H9 (cell line): ENCODE measurements at regions not wholly inside any gene's neighbourhood (a gene's known extent, or its start where the extent isn't known, plus 50 kb on each side); places are given as distances from the start of the nearest gene placed in this dataset.

Experiments used
- DNase-seq: peaks from one replicate; pipeline ENCODE4 v3.0.0-alpha.2; 2017
- H2AFZ ChIP-seq: one replicate; pipeline ENCODE4 v1.6.1; 2013; ENCODE audit warnings: mild to moderate bottlenecking, low read length, control low read depth, moderate library complexity
- H2AK5ac ChIP-seq: 2 replicates; pipeline ENCODE4 v1.6.1; 2013; ENCODE audit warnings: low read length, control low read depth, mixed read lengths; ENCODE audit not compliant: insufficient read length
- H2BK120ac ChIP-seq: one replicate; pipeline ENCODE4 v1.6.1; 2013; ENCODE audit warnings: low read depth, mild to moderate bottlenecking, low read length, control low read depth, inconsistent platforms; ENCODE audit not compliant: poor library complexity, severe bottlenecking
- H2BK12ac ChIP-seq: 2 replicates; pipeline ENCODE4 v1.6.1; 2013; ENCODE audit warnings: low read length, control low read depth, mixed read lengths, low read depth; ENCODE audit not compliant: insufficient read length
- H2BK15ac ChIP-seq: 2 replicates; pipeline ENCODE4 v1.6.1; 2013; ENCODE audit warnings: low read depth, low read length, control low read depth
- H2BK20ac ChIP-seq: one replicate; pipeline ENCODE4 v1.6.1; 2013; ENCODE audit warnings: low read depth, mild to moderate bottlenecking, low read length, control low read depth, inconsistent platforms; ENCODE audit not compliant: poor library complexity, severe bottlenecking
- H2BK5ac ChIP-seq: 2 replicates; pipeline ENCODE4 v1.6.1; 2013; ENCODE audit warnings: low read length, control low read depth, mixed read lengths; ENCODE audit not compliant: insufficient read length
- H3K14ac ChIP-seq: 2 replicates; pipeline ENCODE4 v1.6.1; 2013; ENCODE audit warnings: low read length, control low read depth; ENCODE audit not compliant: insufficient read depth
- H3K18ac ChIP-seq: 2 replicates; pipeline ENCODE4 v1.6.1; 2013; ENCODE audit warnings: low read depth, mild to moderate bottlenecking, mixed read lengths, low read length, control low read depth; ENCODE audit not compliant: insufficient read length
- H3K23ac ChIP-seq: 2 replicates; pipeline ENCODE4 v1.6.1; 2013; ENCODE audit warnings: low read length, control low read depth, mixed read lengths, low read depth; ENCODE audit not compliant: insufficient read length
- H3K23me2 ChIP-seq: 2 replicates; pipeline ENCODE4 v1.6.1; 2013; ENCODE audit warnings: low read depth, mild to moderate bottlenecking, mixed read lengths, low read length, control low read depth; ENCODE audit not compliant: insufficient read length, poor library complexity, severe bottlenecking
- H3K27ac ChIP-seq: 2 replicates; pipeline ENCODE4 v1.5.1; 2013; ENCODE audit warnings: low read length, control low read depth, mixed read lengths, low read depth; ENCODE audit not compliant: insufficient read length
- H3K27me3 ChIP-seq: 2 replicates; pipeline ENCODE4 v1.6.1; 2013; ENCODE audit warnings: low read length, control low read depth, inconsistent platforms; ENCODE audit not compliant: insufficient read depth
- H3K4ac ChIP-seq: 2 replicates; pipeline ENCODE4 v1.6.1; 2013; ENCODE audit warnings: low read depth, mild to moderate bottlenecking, control low read depth, inconsistent platforms, low read length, moderate library complexity
- H3K4me1 ChIP-seq: 2 replicates; pipeline ENCODE4 v1.6.1; 2013; ENCODE audit warnings: low read length, control low read depth, inconsistent platforms; ENCODE audit not compliant: insufficient read depth
- H3K4me2 ChIP-seq: 2 replicates; pipeline ENCODE4 v1.6.1; 2013; ENCODE audit warnings: low read length, control low read depth, mixed read lengths; ENCODE audit not compliant: insufficient read length, insufficient read depth
- H3K56ac ChIP-seq: 2 replicates; pipeline ENCODE4 v1.6.1; 2013; ENCODE audit warnings: low read depth, mild to moderate bottlenecking, mixed read lengths, low read length, control low read depth; ENCODE audit not compliant: insufficient read length
- H3K79me1 ChIP-seq: 2 replicates; pipeline ENCODE4 v1.6.1; 2013; ENCODE audit warnings: low read depth, mild to moderate bottlenecking, moderate library complexity, low read length, control low read depth, inconsistent platforms; ENCODE audit not compliant: insufficient read depth, poor library complexity, severe bottlenecking
- H3K79me2 ChIP-seq: 2 replicates; pipeline ENCODE4 v1.6.1; 2013; ENCODE audit warnings: low read length, control low read depth, inconsistent platforms; ENCODE audit not compliant: insufficient read depth
- H3K9ac ChIP-seq: 2 replicates; pipeline ENCODE4 v1.6.1; 2013; ENCODE audit warnings: low read length, control low read depth, mixed read lengths; ENCODE audit not compliant: insufficient read length; ENCODE audit errors: extremely low read depth
- H3K9me3 ChIP-seq: one replicate; pipeline ENCODE4 v1.6.1; 2013; ENCODE audit warnings: low read depth, low read length, inconsistent platforms; ENCODE audit not compliant: control insufficient read depth
- H3T11ph ChIP-seq: one replicate; pipeline ENCODE4 v1.6.1; 2013; ENCODE audit warnings: mild to moderate bottlenecking, low read length, control low read depth, inconsistent platforms
- H4K20me1 ChIP-seq: one replicate; pipeline ENCODE4 v1.6.1; 2013; ENCODE audit not compliant: control insufficient read depth, insufficient read length, insufficient read depth
- H4K5ac ChIP-seq: 2 replicates; pipeline ENCODE4 v1.6.1; 2013; ENCODE audit warnings: low read depth, mild to moderate bottlenecking, mixed read lengths, low read length, control low read depth; ENCODE audit not compliant: insufficient read length
- H4K8ac ChIP-seq: replicated peaks from 2 replicates; pipeline ENCODE4 v1.6.1; 2013; ENCODE audit warnings: low read length, control low read depth, mixed read lengths, low read depth; ENCODE audit not compliant: insufficient read length
- H4K91ac ChIP-seq: 2 replicates; pipeline ENCODE4 v1.6.1; 2013; ENCODE audit warnings: low read depth, mild to moderate bottlenecking, moderate library complexity, mixed read lengths, low read length, control low read depth; ENCODE audit not compliant: insufficient read length
- H3K27ac Mint-ChIP-seq, 3 experiments: 2 replicates in 2 of 3; 3 replicates in 1 of 3; pipeline ENCODE4 v1.8.0; 2020 to 2021; ENCODE audit warnings: mixed read lengths in 3 of 3, mild to moderate bottlenecking in 1 of 3, moderate library complexity in 1 of 3
- H3K27me3 Mint-ChIP-seq: 2 replicates; pipeline ENCODE4 v1.8.0; 2021; ENCODE audit warnings: low read depth, mild to moderate bottlenecking, moderate library complexity, mixed read lengths
- H3K36me3 Mint-ChIP-seq, 3 experiments: 2 replicates in 2 of 3; 3 replicates in 1 of 3; pipeline ENCODE4 v1.8.0; 2020 to 2021; ENCODE audit warnings: low read depth in 3 of 3, mixed read lengths in 3 of 3; ENCODE audit not compliant: insufficient read depth in 1 of 3
- H3K4me1 Mint-ChIP-seq, 2 experiments: 2 replicates each; pipeline ENCODE4 v1.8.0; 2020; ENCODE audit warnings: mixed read lengths in 2 of 2
- H3K4me3 Mint-ChIP-seq, 2 experiments: 2 replicates in 1 of 2; 3 replicates in 1 of 2; pipeline ENCODE4 v1.8.0; 2020 to 2021; ENCODE audit warnings: mild to moderate bottlenecking in 2 of 2, mixed read lengths in 2 of 2, moderate library complexity in 1 of 2
- H3K9me3 Mint-ChIP-seq, 2 experiments: 2 replicates in 1 of 2; 3 replicates in 1 of 2; pipeline ENCODE4 v1.8.0; 2020; ENCODE audit warnings: mild to moderate bottlenecking in 2 of 2, mixed read lengths in 2 of 2, moderate library complexity in 1 of 2
- WGBS: extraction: QIAGEN DNeasy Blood & Tissue Kit; methylation state at CpG from one replicate; pipeline ENCODE4 v1.1.7; 2013; ENCODE audit warnings: missing lambda C conversion rate, low lambda C conversion rate, mixed read lengths; ENCODE audit not compliant: insufficient read length; ENCODE audit errors: extremely low coverage; 5-methylcytosine and 5-hydroxymethylcytosine counted together
- TF ChIP-seq, protein P1 (sequence below): fragments of 200-600 bp; sonication (generic); conservative IDR thresholded peaks from 3 replicates; pipeline ENCODE4 v1.8.0; 2021; ENCODE audit warnings: antibody characterized with exemption, mild to moderate bottlenecking

DNA sequence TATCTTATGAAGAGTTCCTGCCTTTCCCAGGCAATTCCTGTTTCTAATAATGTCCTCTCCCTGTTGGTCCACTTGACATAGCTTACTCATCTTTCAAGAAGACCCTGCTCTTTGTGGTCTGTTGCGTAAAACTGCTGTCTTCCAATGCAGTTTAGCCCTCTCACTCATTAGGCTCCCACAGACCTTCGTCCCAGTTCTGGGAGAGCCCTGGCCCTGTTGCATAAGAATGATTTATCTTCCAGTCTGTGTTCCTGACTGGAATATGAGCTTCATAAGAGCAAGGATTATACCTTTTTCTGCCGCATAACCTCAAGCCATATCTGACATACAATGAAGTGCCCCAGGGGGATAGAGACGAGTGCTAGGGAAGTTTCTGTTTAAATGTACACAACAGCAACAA is 365.9 kb upstream of the NOVA1 start:
- H4K20me1 ChIP-seq: no peaks in the 10 kb centered on the region

More for the DNA sequence above, 365.9 kb upstream of the NOVA1 start:
- Histone ChIP-seq H3K27ac (no peak overlapping the region), H3K9me3 (no peaks in the 10 kb centered on the region), H3K79me2 (no peaks in the 10 kb centered on the region), H3K9ac (no peak overlapping the region), H3K4me2 (no peak overlapping the region), H3K4ac (no peak overlapping the region), H3K23ac (no peak overlapping the region), H3K56ac (no peak overlapping the region), H4K5ac (no peak overlapping the region), H2AK5ac (no peak overlapping the region), H3K23me2 (no peaks in the 10 kb centered on the region), H2BK120ac (no peak overlapping the region), H3K27me3 (no peaks in the 10 kb centered on the region), H4K91ac (no peak overlapping the region), H4K8ac (no peak overlapping the region), H3K18ac (no peak overlapping the region), H3K14ac (no peak overlapping the region), H3K4me1 (peaks cover 5% of the 10 kb centered on the region), H3T11ph (no peak overlapping the region), H2BK5ac (no peak overlapping the region), H2BK12ac (no peak overlapping the region), H2AFZ (no peak overlapping the region), H2BK15ac (no peak overlapping the region), H2BK20ac (no peak overlapping the region), H3K79me1 (no peaks in the 10 kb centered on the region)
- TF ChIP-seq, protein P1, sequence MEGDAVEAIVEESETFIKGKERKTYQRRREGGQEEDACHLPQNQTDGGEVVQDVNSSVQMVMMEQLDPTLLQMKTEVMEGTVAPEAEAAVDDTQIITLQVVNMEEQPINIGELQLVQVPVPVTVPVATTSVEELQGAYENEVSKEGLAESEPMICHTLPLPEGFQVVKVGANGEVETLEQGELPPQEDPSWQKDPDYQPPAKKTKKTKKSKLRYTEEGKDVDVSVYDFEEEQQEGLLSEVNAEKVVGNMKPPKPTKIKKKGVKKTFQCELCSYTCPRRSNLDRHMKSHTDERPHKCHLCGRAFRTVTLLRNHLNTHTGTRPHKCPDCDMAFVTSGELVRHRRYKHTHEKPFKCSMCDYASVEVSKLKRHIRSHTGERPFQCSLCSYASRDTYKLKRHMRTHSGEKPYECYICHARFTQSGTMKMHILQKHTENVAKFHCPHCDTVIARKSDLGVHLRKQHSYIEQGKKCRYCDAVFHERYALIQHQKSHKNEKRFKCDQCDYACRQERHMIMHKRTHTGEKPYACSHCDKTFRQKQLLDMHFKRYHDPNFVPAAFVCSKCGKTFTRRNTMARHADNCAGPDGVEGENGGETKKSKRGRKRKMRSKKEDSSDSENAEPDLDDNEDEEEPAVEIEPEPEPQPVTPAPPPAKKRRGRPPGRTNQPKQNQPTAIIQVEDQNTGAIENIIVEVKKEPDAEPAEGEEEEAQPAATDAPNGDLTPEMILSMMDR: no peak
- Mint-ChIP-seq H3K36me3 (no peaks in the 10 kb centered on the region), H3K9me3 (no peaks in the 10 kb centered on the region), H3K27me3 (no peaks in the 10 kb centered on the region), H3K27ac (no peak overlapping the region), H3K4me3 (no peak overlapping the region), H3K4me1 (peaks cover 24 to 28% of the 10 kb centered on the region in 2 experiments)
- no CpG with 5 or more reads among the region's 4 CpGs for WGBS
- DNase-seq: no peak
